Heart left ventricle (tissue), 13 donors: ENCODE measurements at regions not wholly inside any gene's neighbourhood (a gene's known extent, or its start where the extent isn't known, plus 50 kb on each side); places are given as distances from the start of the nearest gene placed in this dataset.

Experiments
- POLR2A ChIP-seq, 2 donors: fragments of 450-650 bp; IDR thresholded peaks; one replicate each; pipeline ENCODE4 v1.6.1; 2017; ENCODE audit warnings: antibody characterized with exemption in 2 of 2, mild to moderate bottlenecking in 2 of 2, moderate library complexity in 2 of 2
- TF ChIP-seq, protein P1 (sequence below), 12 donors: fragments of 200-600 bp; sonication (generic) in 4 of 12; IDR thresholded peaks; one replicate each; pipeline versions ENCODE4 v1.5.0 to v1.8.0; 2018 to 2022; ENCODE audit warnings: antibody characterized with exemption in 12 of 12, mild to moderate bottlenecking in 5 of 12
- donor health status: ischemic (EF 13 %, LVEDD 7.1; RV severe dilation, severe dysfunction).
- donor health status: DM: no; HTN: yes; CAD: no.
- donor health status: DM: no; HTN: no; CAD: no.
- donor health status: ischemic (EF 25% LVEDD 6.9; RV normal size, moderate dysfunction).
- donor health status: ischemic (EF 25% LVEDD 5.7; RV mildly dilated, moderate dysfunction).
- donor health status: ischemic (EF 35%, LVEDD 5.7; RV mildly dilated, moderate dysfunction).
- donor health status: nonischemic (EF 11% LVEDD 7.7; RV severe dilation, severe dysfunction).
- donor health status: DM: yes; HTN: yes; CAD: no.
- donor health status: PGD.
- donor health status: ischemic (EF 29% LVEDD 5.4; RV normal size, mild dysfunction).
- donor health status: nonischemic (EF 23%, LVEDD 6.1; RV moderate dilation, normal function).

DNA sequence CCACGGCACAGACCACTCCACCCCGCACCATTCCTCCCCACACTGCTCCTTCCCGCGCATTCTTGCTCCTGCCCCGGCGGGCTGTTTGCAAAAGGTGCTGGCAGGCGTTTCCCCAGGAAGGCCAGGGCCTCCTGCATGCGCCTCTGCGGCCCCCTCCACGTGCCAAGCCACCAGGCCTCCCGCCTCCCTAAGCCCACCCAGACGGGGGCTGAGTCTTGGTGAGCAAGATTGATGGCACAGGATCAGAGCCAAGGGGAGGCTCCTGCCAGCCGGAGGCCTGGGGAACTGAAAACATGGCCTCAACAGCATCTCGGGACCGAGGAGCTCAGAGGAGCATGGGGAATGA is 328.3 kb upstream of the DIO3 start:
- TF ChIP-seq POLR2A (IDR thresholded peaks at IDR 0.05), result no peak
- TF ChIP-seq, protein P1, sequence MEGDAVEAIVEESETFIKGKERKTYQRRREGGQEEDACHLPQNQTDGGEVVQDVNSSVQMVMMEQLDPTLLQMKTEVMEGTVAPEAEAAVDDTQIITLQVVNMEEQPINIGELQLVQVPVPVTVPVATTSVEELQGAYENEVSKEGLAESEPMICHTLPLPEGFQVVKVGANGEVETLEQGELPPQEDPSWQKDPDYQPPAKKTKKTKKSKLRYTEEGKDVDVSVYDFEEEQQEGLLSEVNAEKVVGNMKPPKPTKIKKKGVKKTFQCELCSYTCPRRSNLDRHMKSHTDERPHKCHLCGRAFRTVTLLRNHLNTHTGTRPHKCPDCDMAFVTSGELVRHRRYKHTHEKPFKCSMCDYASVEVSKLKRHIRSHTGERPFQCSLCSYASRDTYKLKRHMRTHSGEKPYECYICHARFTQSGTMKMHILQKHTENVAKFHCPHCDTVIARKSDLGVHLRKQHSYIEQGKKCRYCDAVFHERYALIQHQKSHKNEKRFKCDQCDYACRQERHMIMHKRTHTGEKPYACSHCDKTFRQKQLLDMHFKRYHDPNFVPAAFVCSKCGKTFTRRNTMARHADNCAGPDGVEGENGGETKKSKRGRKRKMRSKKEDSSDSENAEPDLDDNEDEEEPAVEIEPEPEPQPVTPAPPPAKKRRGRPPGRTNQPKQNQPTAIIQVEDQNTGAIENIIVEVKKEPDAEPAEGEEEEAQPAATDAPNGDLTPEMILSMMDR (IDR thresholded peaks at IDR 0.05), result no peak
